ENCODE measurements at regions not wholly inside any gene's neighbourhood (a gene's known extent, or its start where the extent isn't known, plus 50 kb on each side); places are given as distances from the start of the nearest gene placed in this dataset.

GRCh38 chr3:153052096-153052460, 109.9 kb upstream of the RAP2B start:
- TF ChIP-seq POLR2A (IDR thresholded peaks at IDR 0.05; ENCODE audit: low read depth, low read length) (no peak), POLR2AphosphoS5 (IDR thresholded peaks at IDR 0.05; ENCODE audit: low read depth, low read length) (no peak), TAF1 (IDR thresholded peaks at IDR 0.05; ENCODE audit: low read depth, low read length) (no peak), SPI1 (IDR thresholded peaks at IDR 0.05; ENCODE audit: low read depth, low read length) (no peak), POU2F2 (IDR thresholded peaks at IDR 0.05; ENCODE audit: low read depth, low read length) (no peak)

Data from GM12891 (cell line).